Fibroblast of skin of abdomen (primary cell): ENCODE measurements at regions not wholly inside any gene's neighbourhood (a gene's known extent, or its start where the extent isn't known, plus 50 kb on each side); places are given as distances from the start of the nearest gene placed in this dataset.

Source experiments
- DNase-seq: peaks from one replicate; pipeline ENCODE4 v3.0.0-alpha.2; 2013

DNA sequence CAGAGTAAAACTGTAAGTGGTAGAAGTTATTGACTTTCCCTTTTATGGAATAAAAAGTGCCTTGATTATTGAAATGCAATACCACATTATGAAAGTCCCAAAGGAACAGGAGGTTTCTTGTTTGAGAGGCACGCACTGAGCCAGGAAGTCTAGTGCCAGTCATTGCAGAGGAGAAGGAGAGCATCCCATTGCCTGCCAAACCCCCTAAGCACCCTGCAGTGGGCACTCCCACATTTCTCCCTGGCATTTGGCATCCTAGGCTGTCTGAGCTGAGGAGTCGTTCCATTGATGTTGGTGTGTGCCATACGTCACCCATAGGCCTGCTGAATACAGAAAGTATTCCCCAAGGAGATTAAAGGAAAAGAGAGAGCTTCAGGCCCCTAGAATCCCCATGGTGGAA lies 85.7 kb upstream of the MBNL2 start:
- DNase-seq: no peak

DNA sequence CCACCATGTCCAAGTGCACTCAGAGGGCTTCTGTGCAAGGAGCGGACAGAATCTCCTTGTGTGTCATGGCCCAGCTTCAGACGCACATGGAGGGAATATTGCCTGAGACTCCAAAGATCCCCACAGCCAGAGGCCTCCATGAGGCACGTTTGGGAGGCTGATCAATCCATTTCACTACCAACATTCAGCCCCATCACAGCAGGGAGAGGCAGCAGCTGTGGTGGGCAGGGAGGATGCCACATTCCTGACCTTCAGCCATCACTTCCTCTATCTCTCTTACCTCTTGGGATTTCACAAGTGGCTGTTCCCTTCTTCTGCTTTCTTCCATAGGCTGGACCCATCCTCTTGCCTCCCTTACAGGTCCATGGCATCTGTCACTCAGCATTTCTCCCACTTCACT lies 82.4 kb upstream of the MBNL2 start:
- no peak for DNase-seq

DNA sequence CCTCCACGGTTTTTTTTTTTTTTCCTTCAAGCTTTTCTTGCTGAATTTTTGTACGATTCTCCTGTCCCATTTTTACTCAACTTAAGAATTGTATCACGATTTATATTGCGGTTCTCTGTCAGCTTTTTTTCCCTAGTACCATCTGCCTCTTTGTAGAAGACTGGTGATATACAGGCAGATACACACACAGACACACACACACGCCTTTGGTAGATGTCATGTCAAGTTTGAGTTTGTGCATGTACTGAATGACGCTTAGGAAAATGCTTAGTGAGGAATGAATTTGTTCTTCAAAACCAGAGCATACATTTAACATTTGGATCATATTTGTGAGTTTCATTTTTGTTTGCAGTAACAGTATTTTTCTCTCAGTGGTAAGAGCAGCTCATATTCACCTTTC lies 82.0 kb upstream of the MBNL2 start:
- no peak for DNase-seq

DNA sequence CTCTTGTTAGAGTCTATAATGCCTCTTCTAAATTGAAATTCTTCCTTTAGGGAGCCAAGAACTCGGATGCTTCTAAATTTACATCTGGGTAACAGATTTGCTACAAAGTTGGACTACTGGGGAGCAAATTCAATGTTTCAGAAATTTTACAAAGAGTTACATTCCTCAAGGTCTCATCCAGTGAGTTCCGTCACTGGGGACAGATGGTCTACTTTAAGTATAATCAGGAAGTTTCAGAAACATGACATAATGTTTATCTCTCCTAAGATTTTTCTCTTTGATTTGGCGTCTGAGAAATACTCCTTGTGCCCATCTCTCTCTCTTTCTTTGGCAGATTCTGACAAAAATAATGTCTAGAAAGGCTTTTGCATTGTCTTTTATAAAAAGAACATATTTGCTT lies 81.5 kb upstream of the MBNL2 start:
- DNase-seq: peak; percentile 33

DNA sequence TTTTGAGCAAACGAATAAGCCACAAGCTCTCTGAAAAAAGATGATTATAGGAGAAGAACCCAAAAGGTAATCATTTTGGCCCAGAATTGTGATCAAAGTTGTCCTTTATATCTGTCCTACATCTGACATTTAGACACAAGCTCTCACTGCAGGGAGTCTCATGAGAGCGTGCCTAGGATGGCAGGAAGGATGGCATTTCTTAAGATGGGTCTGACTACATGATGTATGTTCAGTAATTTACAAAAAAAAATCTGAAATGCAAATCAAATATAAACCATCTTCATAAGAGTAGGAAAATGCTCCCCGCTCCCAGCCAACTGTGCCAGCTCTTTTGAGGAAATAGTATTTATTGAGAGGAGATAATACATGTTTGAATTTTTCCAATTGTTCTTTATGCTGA lies 81.0 kb upstream of the MBNL2 start:
- no peak for DNase-seq

DNA sequence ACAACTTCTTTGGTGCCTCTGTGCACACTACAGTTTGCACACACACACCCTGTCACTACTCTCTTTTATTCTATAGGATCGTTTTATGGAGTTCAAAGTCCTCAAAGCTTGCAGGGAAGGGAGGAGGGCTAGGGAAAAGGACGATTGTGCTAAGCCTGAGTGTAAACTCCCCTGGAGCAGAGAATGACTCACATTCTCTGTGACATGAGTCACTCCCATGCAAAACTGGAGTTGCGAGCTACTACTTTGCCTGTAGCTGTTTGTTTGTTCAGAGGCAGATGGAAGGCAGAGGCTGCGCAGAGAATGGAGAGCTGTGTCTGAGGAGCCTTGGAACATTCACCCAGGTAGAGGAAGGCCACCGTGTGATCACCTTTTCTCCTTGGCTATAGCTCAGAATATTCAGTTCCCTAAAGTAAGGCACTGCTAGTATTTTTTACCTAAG lies 80.5 kb upstream of the MBNL2 start:
- peak; percentile 84 for DNase-seq

DNA sequence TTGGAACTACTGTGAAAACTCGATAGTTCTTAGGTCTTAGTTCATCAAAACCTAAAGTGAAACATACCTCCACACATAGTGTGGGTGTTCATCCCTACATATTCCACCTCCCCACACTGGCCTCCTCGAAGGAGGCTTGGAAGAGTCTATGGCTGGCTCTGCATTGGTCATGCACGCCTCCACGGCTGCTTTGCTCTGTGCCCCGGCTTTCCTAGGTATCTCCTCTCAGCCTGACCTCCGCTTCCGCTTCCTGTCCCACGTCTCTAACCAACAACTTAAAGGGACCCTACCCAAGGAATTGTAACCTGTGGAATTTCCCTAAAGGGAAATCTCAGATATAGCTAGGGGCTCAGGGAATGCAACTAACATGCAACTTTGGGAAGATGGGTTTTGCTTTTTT lies 79.7 kb upstream of the MBNL2 start:
- DNase-seq: no peak

DNA sequence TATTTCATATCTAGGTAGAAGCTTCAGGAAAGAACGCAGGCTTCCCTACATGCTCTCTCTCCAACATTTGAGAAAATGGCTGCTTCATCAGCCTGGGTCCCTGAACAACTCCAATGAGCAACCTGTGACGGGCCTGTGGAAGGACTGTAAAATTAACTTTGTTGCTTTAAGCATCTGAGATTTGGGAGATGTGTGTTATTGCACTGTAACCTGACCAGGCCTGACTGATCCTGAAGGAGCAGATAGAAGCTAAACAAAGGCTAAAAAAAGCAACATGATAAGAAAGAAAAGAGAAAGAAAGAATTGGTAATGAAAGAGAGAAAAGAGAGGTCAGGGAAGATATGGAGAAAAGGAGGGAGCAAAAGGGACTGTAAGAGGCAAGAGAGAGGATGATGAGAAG lies 77.1 kb upstream of the MBNL2 start:
- no peak for DNase-seq

DNA sequence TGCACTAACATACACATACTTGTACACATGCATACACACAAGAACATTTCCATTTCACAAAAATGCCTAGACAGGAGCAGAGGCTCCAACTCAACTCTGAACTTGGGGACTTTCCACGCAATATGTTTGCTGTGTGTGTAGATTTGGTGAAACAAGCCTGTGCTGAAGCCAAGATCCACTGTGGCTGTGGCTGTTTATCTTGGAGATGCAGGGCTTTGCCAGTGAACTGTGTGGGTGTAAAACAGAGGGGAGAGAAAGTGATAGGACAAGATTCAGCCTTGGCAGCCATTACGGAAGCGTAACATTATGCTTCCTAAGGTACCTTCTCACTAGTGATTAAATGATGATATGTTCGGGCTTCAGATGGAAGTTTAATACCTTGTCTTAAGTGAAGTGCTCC lies 73.2 kb upstream of the MBNL2 start:
- no peak for DNase-seq

DNA sequence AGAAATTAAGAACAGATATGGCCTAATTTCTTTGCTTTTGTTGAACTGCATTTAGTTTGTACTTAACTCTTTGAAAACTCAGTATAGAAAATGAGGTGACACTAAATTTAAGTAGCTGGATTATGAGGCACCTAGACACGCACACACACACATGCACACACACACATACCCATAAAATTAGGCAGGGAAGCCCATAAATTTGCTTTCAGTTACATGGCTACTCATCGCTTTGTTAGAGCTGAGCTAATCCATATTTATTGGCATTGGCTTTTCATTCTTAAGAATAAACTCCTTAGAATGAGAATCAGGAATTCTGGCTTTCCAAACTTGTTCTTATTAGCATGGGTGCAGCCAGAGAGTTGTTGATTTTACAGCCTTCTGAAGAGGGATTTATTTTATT lies 61.7 kb upstream of the MBNL2 start:
- no peak for DNase-seq

DNA sequence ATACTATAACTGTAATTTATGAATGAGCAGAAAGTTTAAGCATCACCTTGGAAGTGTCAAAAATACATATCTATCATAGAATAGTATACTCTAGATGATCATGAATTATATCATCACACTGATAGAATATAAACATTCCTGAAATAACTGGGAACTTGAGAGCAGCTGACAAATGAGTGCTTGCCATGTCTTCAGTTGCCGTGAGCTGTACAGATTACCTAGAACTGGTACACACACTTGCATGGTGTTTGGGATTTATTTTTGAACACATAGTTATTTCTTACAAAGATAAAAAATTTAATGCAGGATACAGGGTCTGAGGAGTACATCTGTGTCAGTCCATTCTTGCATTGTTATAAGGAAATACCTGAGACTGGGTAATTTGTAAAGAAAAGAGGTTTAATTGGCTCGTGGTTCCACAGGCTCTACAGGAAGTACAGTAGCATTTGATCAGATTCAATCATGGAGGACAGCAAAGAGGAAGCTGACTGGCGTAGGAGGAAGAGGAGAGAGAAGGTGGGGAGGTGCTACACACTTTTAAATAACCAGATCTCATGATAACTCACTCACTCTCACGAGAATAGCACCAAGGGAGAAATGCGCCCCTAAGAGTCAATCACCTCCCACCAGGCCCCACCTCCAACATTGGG lies 60.4 kb upstream of the MBNL2 start:
- no peak for DNase-seq

DNA sequence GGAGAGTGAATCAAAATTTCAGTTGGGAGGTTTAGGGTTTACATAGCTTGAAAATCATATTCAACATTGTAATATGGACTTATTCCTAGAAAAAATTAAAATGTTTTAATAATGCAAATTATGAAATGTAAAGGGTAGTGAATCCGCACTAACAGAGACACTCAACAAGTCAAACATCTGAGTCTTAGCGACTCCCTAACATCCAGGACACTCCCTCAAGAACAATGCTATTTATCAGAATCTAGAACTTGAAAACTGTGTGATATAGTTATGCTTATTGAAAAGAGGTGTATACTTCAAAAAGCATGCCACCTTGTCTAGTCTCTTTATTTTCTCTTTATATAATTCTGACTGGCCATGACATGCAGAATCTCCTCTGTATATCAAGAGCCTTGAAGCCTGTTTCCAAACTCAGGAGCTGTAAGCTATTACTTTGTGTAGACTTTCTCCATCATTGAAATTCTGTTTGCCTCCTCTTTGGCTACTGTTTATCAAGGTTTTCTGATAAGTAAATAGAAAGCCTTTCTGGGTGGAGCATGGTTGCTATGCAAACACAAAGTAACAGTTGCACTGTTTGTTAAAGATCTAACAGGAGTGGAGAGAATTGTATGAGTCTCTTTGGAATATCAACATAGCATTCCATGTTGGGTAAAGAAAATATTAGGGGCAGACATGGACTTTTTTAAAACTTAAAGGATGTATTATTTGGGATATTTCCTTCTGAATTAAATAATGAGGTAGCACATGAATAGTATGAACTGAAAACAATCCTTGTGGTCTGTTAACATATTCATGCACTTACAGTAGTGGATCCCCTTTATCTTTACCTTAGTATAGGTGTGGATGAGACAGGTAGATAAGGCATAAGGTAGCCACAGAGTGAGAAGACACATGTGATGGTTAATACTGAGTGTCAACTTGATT lies 56.4 kb upstream of the MBNL2 start:
- DNase-seq: no peak

DNA sequence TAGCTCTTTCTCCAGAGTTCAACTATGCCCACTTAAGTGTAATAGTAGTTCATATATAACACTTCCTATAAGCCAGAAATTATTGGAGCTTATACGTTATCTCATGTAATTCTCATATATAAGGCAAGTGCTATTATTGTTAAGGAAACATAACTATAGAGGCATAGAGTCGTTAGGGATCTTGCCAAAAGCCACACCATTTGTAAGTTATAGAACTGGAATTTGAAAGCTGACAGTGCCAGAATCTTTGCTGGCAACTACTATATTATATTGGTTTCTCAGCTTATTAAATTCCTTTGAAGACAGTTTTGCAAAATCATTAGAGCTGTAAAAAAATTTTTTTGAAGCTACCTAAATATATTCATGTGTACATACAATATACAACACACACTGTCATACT lies 51.0 kb upstream of the MBNL2 start:
- DNase-seq: no peak
